HG03045 (cell line): ENCODE measurements at regions not wholly inside any gene's neighbourhood (a gene's known extent, or its start where the extent isn't known, plus 50 kb on each side); places are given as distances from the start of the nearest gene placed in this dataset.

ENCODE experiments used
- ATAC-seq: cut with Tn5 transposase; IDR thresholded peaks from one replicate; pipeline ENCODE4 v1.9.1; 2021; ENCODE audit warnings: mild to moderate bottlenecking, moderate library complexity; ENCODE audit not compliant: unreplicated experiment

GRCh38 chr10:120367341-120367740, 89.7 kb upstream of the PLPP4 start:
- ATAC-seq: no peak

- no peak for ATAC-seq
Observed at GRCh38 chr10:120368338-120368737, 88.7 kb upstream of the PLPP4 start.

GRCh38 chr10:120368927-120369326, 88.1 kb upstream of the PLPP4 start:
- no peak for ATAC-seq

- ATAC-seq: no peak
Observed at GRCh38 chr10:120369856-120370276, 87.2 kb upstream of the PLPP4 start.

GRCh38 chr10:120371856-120372255, 85.2 kb upstream of the PLPP4 start:
- no peak for ATAC-seq

GRCh38 chr10:120372917-120373316, 84.1 kb upstream of the PLPP4 start:
- no peak for ATAC-seq

- ATAC-seq: no peak
Observed at GRCh38 chr10:120375666-120376065, 81.4 kb upstream of the PLPP4 start.

- no peak for ATAC-seq
Observed at GRCh38 chr10:120381931-120382330, 75.1 kb upstream of the PLPP4 start.

GRCh38 chr10:120382360-120382759, 74.7 kb upstream of the PLPP4 start:
- no peak for ATAC-seq

- ATAC-seq: no peak
Observed at GRCh38 chr10:120385992-120386391, 71.0 kb upstream of the PLPP4 start.

GRCh38 chr10:120386896-120387295, 70.1 kb upstream of the PLPP4 start:
- no peak for ATAC-seq

- ATAC-seq: no peak
Observed at GRCh38 chr10:120387326-120387725, 69.7 kb upstream of the PLPP4 start.

- no peak for ATAC-seq
Observed at GRCh38 chr10:120392245-120392644, 64.8 kb upstream of the PLPP4 start.

- no peak for ATAC-seq
Observed at GRCh38 chr10:120392671-120393079, 64.4 kb upstream of the PLPP4 start.

- ATAC-seq: no peak
Observed at GRCh38 chr10:120394446-120394845, 62.6 kb upstream of the PLPP4 start.

GRCh38 chr10:120396228-120396627, 60.8 kb upstream of the PLPP4 start:
- ATAC-seq: no peak

GRCh38 chr10:120398180-120398579, 58.8 kb upstream of the PLPP4 start:
- ATAC-seq: no peak

GRCh38 chr10:120400601-120401000, 56.4 kb upstream of the PLPP4 start:
- no peak for ATAC-seq

- ATAC-seq: no peak
Observed at GRCh38 chr10:120402147-120402766, 54.8 kb upstream of the PLPP4 start.

GRCh38 chr10:120403109-120403508, 53.9 kb upstream of the PLPP4 start:
- ATAC-seq: no peak

GRCh38 chr10:120406376-120406775, 50.7 kb upstream of the PLPP4 start:
- no peak for ATAC-seq
